HUES48 (cell line): ENCODE measurements at regions not wholly inside any gene's neighbourhood (a gene's known extent, or its start where the extent isn't known, plus 50 kb on each side); places are given as distances from the start of the nearest gene placed in this dataset.
A peak's percentile ranks its signal among the peaks of the same experiment; 100 is the strongest.
"Not testable (repeated sequence)": the region's sequence is repeated elsewhere in the genome, so short reads cannot be mapped to it uniquely, and the experiment has no call there.

Source experiments
- H3K27ac ChIP-seq: one replicate; pipeline ENCODE4 v1.7.0; 2013; ENCODE audit warnings: low read depth, low read length, inconsistent platforms
- H3K27me3 ChIP-seq: 2 replicates; pipeline ENCODE4 v1.6.1; 2013; ENCODE audit warnings: mild to moderate bottlenecking, low read length; ENCODE audit not compliant: control insufficient read depth, insufficient read depth
- H3K36me3 ChIP-seq: 2 replicates; pipeline ENCODE4 v1.6.1; 2013; ENCODE audit warnings: low read length; ENCODE audit not compliant: control insufficient read depth, insufficient read depth
- H3K4me1 ChIP-seq: 2 replicates; pipeline ENCODE4 v1.6.1; 2013; ENCODE audit warnings: mild to moderate bottlenecking, low read length; ENCODE audit not compliant: control insufficient read depth, insufficient read depth
- H3K4me3 ChIP-seq: 2 replicates; pipeline ENCODE4 v1.5.1; 2013; ENCODE audit warnings: mild to moderate bottlenecking, low read depth, low read length
- H3K9ac ChIP-seq: 2 replicates; pipeline ENCODE4 v1.6.1; 2013; ENCODE audit warnings: mild to moderate bottlenecking, low read depth, low read length, moderate library complexity
- H3K9me3 ChIP-seq: 2 replicates; pipeline ENCODE4 v1.6.1; 2013; ENCODE audit warnings: low read length; ENCODE audit not compliant: control insufficient read depth, insufficient read depth

DNA sequence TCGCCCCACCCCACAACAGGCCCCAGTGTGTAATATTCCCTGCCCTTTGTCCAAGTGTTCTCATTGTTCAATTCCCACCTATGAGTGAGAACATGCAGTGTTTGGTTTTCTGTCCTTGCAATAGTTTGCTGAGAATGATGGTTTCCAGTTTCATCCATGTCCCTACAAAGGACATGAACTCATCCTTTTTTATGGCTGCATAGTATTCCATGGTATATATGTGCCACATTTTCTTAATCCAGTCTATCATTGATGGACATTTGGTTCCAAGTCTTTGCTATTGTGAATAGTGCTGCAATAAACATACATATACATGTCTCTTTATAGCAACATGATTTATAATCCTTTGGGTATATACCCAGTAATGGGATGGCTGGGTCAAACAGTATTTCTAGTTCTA, 132.7 kb downstream of the SNX10 start:
- not testable (repeated sequence) for H3K4me3 ChIP-seq, H3K27ac ChIP-seq, H3K9ac ChIP-seq, H3K27me3 ChIP-seq, H3K9me3 ChIP-seq, H3K36me3 ChIP-seq
- peaks cover 22% of the 10 kb centered on the region for H3K4me1 ChIP-seq

DNA sequence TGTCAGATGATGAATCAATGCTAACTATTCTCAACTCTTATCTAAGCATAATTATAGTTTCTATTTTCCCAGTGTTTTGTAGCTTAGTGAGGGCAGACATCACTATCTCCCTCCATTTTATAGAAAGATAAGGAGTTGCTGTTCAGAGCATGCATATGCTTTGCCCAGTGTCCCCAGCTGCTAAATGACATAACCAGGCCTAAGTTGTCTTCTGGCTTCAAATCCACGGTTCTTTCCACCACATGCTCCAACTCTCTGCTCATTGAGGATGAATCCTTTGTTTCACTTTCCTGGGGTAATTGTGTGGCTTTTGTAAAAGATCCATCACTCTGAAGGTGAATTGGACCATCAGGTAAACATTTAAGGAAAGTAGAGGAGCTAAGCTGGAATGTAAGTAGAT, 134.0 kb downstream of the SNX10 start:
- no peak overlapping the region for H3K4me3 ChIP-seq
- no peaks in the 10 kb centered on the region for H3K27me3 ChIP-seq
- H3K4me1 ChIP-seq, result peaks cover 12% of the 10 kb centered on the region
- H3K9ac ChIP-seq, result no peak overlapping the region
- no peaks in the 10 kb centered on the region for H3K36me3 ChIP-seq
- H3K27ac ChIP-seq, result no peak overlapping the region
- no peaks in the 10 kb centered on the region for H3K9me3 ChIP-seq

DNA sequence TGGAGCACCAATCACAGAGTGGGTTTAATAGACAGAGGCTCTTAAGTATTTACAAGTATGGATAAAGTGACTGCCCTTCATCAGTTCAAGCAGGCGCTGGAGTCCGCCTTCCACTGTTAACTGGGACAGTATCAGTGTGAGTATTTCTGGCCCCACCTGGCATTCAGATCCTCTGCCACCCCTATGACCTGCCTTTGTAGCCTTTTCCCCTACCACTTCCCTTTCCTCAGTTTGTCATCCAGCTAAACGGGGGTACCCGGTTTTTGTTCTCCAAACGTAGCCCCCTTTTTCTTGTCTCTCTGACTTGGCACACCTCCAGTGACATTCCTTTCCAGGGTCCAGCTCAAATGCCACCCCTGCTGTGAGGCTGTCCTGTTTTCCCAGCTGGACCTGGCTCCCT, 134.4 kb downstream of the SNX10 start:
- Histone ChIP-seq H3K4me1 (0 out of 2 replicates have a peak, but pooled peaks cover 9% of the 10 kb centered on the region), H3K4me3 (no peak overlapping the region), H3K9me3 (no peaks in the 10 kb centered on the region), H3K27me3 (no peaks in the 10 kb centered on the region), H3K27ac (no peak overlapping the region), H3K9ac (no peak overlapping the region), H3K36me3 (no peaks in the 10 kb centered on the region)

DNA sequence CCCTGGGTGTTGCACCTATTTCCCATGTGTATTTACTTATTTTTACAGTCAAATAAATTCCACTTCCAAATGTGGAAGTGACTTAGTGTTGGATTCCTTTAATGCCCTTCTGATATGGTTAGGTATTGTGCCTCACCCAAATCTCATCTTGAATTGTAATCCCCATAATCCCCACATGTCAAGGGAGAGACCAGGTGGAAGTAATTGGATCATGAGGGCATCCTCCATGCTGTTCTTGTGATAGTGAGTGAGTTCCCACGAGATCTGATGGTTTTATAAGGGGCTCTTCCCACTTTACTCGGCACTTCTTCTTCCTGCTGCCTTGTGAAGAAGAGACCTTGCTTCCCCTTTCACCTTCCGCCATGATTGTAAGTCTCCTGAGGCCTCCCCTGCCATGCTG, 136.9 kb downstream of the SNX10 start:
- Histone ChIP-seq H3K27ac (no peak overlapping the region), H3K9ac (no peak overlapping the region), H3K9me3 (no peaks in the 10 kb centered on the region), H3K4me3 (no peak overlapping the region), H3K36me3 (no peaks in the 10 kb centered on the region), H3K4me1 (0 out of 2 replicates have a peak, but pooled peaks cover 4% of the 10 kb centered on the region), H3K27me3 (no peaks in the 10 kb centered on the region)

DNA sequence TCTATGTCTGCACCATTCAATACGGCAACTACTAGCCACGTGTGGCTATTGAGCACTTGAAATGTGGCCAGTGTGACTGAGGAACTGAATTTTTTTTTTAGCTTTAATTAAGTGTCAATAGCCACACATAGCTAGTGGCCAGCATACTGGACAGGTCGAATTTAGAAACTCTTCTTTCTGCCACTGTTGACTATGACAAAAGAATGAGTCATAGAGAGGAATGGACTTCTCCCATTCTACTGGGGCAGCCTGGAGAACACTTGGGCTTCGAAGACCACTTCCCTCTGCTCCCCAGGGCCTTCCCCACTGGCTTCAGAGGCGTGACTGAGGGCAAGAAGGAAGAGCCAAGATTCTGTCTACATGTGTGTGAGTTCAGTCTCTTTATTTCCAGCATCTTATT, 137.5 kb downstream of the SNX10 start:
- no peak overlapping the region for H3K27ac ChIP-seq
- no peaks in the 10 kb centered on the region for H3K27me3 ChIP-seq
- H3K4me1 ChIP-seq, result 0 out of 2 replicates have a peak, but pooled peaks cover 4% of the 10 kb centered on the region
- H3K9ac ChIP-seq, result no peak overlapping the region
- H3K4me3 ChIP-seq, result no peak overlapping the region
- H3K36me3 ChIP-seq, result no peaks in the 10 kb centered on the region
- no peaks in the 10 kb centered on the region for H3K9me3 ChIP-seq

DNA sequence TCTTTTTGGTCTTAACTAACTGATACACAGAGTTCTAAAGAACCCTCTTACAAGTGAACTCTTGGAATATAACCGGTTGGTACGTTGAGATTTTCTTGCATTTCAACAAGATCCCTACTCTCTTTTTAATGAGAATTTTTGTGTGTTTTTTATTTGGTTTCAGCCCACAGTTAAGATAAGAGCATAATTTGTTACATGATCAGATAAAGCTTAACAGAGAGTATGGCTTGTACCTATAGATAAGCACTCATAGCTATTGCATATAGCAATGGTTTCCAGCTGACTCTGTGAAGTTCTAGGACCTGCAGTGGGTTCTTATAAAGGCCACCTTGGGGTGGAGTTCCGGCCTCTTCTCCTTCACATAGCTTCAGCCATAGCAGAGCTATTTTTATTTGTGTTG, 143.3 kb downstream of the SNX10 start:
- Histone ChIP-seq H3K9ac (no peak overlapping the region), H3K4me3 (no peak overlapping the region), H3K4me1 (no peaks in the 10 kb centered on the region), H3K27ac (no peak overlapping the region), H3K27me3 (no peaks in the 10 kb centered on the region), H3K36me3 (no peaks in the 10 kb centered on the region), H3K9me3 (no peaks in the 10 kb centered on the region)

DNA sequence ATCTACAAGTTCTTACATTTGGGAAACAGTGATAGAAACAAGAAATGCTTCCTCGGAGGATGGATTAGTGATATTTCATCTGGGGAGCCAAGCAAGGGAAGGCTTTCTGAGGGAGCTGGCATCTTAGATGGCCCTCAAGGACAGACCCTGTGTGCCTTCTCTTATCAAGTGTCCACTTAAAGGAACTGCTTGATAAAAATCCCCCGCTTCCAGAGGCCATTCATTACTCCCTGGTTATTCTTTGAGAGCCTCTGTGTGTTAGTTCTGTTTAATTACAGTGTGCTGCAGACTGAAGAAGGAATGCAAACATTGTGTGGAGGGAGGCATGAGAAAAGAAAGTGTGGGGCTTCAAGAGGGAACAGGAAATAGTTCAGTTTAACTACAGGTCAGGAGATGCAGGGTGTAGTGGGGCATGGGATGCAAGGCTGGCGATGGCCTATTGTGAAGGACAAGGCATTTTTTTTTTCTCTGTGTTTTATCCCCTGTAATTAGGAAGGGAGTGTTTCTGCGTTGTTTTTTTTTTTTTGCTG, 145.4 kb downstream of the SNX10 start:
- H3K9me3 ChIP-seq, result no peaks in the 10 kb centered on the region
- no peak overlapping the region for H3K27ac ChIP-seq
- no peak overlapping the region for H3K9ac ChIP-seq
- no peak overlapping the region for H3K4me3 ChIP-seq
- H3K27me3 ChIP-seq, result no peaks in the 10 kb centered on the region
- H3K36me3 ChIP-seq, result no peaks in the 10 kb centered on the region
- H3K4me1 ChIP-seq, result peaks cover 6% of the 10 kb centered on the region; the same call in 1 of the 2 replicates

DNA sequence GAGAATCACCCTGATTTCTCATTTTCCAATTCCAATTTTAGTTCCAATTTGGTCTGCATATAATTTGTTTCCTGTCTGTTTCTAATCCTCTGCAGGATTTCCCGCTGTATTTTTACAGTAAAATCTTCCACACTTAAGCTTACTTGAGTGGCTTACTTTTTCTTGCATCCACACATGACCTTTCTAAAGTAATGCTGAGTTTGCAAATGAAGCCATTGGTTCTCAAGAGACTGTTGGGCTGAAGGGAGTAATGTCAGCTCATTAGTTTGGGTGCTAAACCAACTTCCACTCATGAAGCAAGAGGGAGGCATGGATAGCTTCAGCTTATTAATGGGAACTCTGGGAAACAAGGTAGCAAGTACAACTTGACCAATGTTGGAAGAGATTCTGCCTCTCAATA, 146.4 kb downstream of the SNX10 start:
- Histone ChIP-seq H3K27me3 (no peaks in the 10 kb centered on the region), H3K9me3 (no peaks in the 10 kb centered on the region), H3K9ac (no peak overlapping the region), H3K27ac (no peak overlapping the region), H3K36me3 (no peaks in the 10 kb centered on the region), H3K4me3 (no peak overlapping the region), H3K4me1 (peaks cover 6% of the 10 kb centered on the region; the same call in 1 of the 2 replicates)

DNA sequence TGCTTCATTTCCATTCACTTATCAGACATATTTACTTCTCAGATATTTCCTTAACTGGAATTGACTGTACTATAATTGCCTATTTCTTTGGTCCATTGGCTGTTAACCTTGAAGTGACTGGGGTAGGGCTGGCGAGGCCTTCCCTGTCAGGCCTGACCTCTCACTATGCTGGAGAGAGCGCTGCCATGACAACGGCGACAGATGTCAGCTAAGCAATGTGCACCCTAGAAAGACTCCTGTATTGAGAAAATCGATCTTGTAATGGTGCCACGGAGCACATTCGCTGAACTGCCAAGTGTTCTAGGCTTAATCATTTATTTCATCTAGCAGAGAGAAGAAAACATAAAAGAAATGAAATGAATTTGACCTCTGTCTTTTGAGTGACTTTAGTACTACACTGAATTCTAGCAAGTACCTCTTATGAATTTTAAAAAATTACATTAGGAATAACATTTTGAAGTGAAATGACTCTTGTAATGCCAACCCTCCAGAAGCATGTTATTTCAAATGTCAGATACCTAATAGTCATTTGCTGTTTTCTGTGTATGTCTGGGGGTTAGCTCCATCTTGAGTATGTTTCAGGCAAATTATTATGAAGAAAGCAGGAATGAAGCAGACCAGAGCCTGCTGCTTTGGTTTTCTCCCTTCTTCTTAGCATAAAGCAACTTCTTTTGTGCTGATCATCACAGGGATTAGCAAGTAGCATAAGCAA, 148.0 kb downstream of the SNX10 start:
- no peaks in the 10 kb centered on the region for H3K36me3 ChIP-seq
- H3K9ac ChIP-seq, result no peak overlapping the region
- H3K4me3 ChIP-seq, result no peak overlapping the region
- no peaks in the 10 kb centered on the region for H3K9me3 ChIP-seq
- H3K27me3 ChIP-seq, result no peaks in the 10 kb centered on the region
- H3K4me1 ChIP-seq, result peaks cover 6% of the 10 kb centered on the region; the same call in 1 of the 2 replicates
- no peak overlapping the region for H3K27ac ChIP-seq

DNA sequence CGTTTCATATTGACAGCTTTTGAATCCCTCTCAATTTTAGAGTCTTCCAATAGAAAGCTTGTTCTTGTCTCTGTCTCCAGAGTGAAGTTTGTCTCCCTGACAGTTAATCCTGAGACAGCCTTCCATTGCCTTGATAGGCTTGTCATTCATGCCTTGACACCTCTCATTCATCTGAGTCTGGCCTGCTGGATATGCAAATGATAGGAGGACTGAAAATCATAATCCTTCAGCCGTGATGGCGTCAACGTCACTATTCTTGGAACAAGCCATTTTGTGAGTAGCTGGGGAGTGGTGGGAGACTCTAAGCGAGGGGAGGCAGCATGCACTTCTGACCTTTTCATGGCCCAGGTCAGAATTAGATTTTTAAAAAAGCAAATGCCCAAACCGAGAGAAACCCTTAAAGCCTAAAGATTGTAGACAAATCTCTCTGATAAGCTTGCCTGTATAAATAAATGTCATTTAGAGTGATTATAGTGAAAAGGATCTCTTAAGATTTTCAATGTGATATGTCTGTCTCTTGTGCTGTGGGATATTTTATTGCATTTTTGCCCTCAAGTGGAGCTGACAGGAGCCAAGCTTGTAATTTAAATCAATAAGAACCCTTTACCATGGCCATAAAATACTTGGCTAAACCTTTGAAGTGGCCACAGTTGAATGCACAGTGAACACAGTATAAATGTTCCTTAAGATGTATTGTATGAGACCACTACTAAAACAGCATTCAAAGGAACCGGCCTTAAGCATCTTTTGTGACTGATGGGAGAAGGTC, 148.8 kb downstream of the SNX10 start:
- Histone ChIP-seq H3K27ac (peak overlapping the region; percentile 48), H3K4me3 (no peak overlapping the region), H3K36me3 (no peaks in the 10 kb centered on the region), H3K9me3 (no peaks in the 10 kb centered on the region), H3K4me1 (peaks cover 6% of the 10 kb centered on the region; the same call in 1 of the 2 replicates), H3K27me3 (no peaks in the 10 kb centered on the region), H3K9ac (no peak overlapping the region)

DNA sequence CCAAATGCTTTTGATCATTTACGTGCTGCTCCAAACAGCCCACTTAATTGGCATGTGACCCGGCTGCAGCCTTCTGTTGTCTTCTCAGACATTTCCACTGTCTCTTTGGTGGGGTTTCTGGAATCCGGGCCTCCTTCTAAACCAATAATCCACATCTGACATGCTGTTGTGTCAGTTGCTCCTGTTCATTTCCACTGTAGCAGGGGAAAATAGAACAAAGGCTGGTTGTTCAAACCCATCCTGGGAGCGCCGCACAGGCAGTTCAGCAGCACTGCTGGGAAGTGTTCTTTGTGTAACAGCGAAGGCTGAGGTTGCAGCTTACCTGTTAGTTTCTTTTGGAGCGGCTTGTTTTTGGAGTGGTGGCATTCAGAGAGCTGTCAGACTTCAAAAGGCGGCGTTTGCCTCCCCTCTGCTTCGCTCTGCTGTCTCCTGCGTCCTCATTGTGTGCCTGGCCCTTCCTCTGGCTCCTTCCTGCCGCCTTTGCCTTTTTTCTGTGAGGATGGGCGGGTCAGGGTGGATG, 149.4 kb downstream of the SNX10 start:
- no peak overlapping the region for H3K4me3 ChIP-seq
- no peaks in the 10 kb centered on the region for H3K27me3 ChIP-seq
- H3K36me3 ChIP-seq, result no peaks in the 10 kb centered on the region
- no peaks in the 10 kb centered on the region for H3K9me3 ChIP-seq
- no peak overlapping the region for H3K9ac ChIP-seq
- peak overlapping the region; percentile 48 for H3K27ac ChIP-seq
- peaks cover 6% of the 10 kb centered on the region; the same call in 1 of the 2 replicates for H3K4me1 ChIP-seq
